ENCODE measurements at regions not wholly inside any gene's neighbourhood (a gene's known extent, or its start where the extent isn't known, plus 50 kb on each side); places are given as distances from the start of the nearest gene placed in this dataset.

DNA sequence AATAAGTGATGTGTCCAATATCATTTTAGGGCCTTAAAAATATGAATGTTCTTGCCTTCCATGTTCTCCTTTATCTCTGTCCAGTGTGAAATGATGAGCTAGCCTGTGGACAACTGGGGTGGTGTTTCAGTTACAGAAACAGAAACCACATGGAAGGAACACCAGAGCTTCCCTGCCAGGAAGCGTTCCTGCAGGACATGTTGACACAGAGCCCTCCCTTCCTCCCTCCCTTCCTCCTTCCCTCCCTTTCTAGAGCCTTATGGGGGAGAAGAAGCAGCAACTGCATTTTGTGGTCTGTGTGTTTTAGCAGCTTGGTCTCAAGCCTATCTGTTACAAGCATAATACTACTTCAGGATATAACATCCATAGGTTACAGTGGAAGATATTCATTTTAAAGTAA is 539.7 kb upstream of the NETO1 start:
- ChIA-PET CTCF (no interaction called here), POLR2A (no interaction called here)
- Mint-ChIP-seq H3K36me3 (ENCODE audit: low read depth) (no peaks in the 10 kb centered on the region), H3K27me3 (no peaks in the 10 kb centered on the region), H3K27ac (no peak overlapping the region), H3K9me3 (no peaks in the 10 kb centered on the region), H3K4me1 (no peaks in the 10 kb centered on the region), H3K4me3 (no peak overlapping the region)
- TF ChIP-seq CTCF (IDR thresholded peaks at IDR 0.05): no peak
- ATAC-seq (ENCODE audit: low read depth) (no peak), DNase-seq (no peak)
- intact Hi-C loops (cut with micrococcal nuclease): no loop called here

DNA sequence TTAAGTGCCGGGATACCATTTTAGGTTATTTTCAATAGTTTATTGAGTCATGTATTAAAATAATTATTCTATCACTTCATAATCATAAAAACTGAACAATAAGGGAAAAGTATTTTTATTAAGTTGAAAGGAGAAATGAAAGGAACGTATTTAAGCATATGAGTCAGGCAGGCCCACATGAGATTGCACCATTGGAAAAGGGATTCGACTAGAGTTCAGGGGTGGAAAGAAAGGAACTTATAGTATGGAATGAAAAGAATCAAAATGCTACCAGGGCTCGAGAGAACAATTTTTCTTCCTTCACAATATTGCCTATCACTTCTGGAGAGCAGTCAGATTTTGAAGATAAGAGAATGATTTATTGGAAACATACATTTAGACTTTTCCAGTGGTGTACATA is 516.5 kb upstream of the NETO1 start:
- H3K27me3 Mint-ChIP-seq: no peaks in the 10 kb centered on the region
- H3K36me3 Mint-ChIP-seq (ENCODE audit: low read depth): no peaks in the 10 kb centered on the region
- TF ChIP-seq CTCF (IDR thresholded peaks at IDR 0.05): no peak
- ATAC-seq (ENCODE audit: low read depth): no peak
- no peak for DNase-seq
- no peak overlapping the region for H3K4me3 Mint-ChIP-seq
- POLR2A ChIA-PET: no interaction called here
- no peaks in the 10 kb centered on the region for H3K9me3 Mint-ChIP-seq
- intact Hi-C loops (cut with micrococcal nuclease): no loop called here
- H3K27ac Mint-ChIP-seq: no peak overlapping the region
- no peaks in the 10 kb centered on the region for H3K4me1 Mint-ChIP-seq
- CTCF ChIA-PET: no interaction called here

- DNase-seq (no peak), ATAC-seq (ENCODE audit: low read depth) (no peak)
- Mint-ChIP-seq H3K4me3 (no peak overlapping the region), H3K27me3 (no peaks in the 10 kb centered on the region), H3K27ac (no peak overlapping the region), H3K4me1 (no peaks in the 10 kb centered on the region), H3K9me3 (no peaks in the 10 kb centered on the region), H3K36me3 (ENCODE audit: low read depth) (no peaks in the 10 kb centered on the region)
- no peak for TF ChIP-seq CTCF (IDR thresholded peaks at IDR 0.05)
- POLR2A ChIA-PET: no interaction called here
- intact Hi-C loops (cut with micrococcal nuclease): no loop called here
- CTCF ChIA-PET: no interaction called here
Observed at GRCh38 chr18:73381699-73382036, 513.9 kb upstream of the NETO1 start.

GRCh38 chr18:73381016-73381698 is 513.4 kb upstream of the NETO1 start:
- intact Hi-C loops (cut with micrococcal nuclease): no loop called here
- CTCF ChIA-PET: no interaction called here
- POLR2A ChIA-PET: no interaction called here
- no peaks in the 10 kb centered on the region for H3K4me1 Mint-ChIP-seq
- no peak for TF ChIP-seq CTCF (IDR thresholded peaks at IDR 0.05)
- DNase-seq (no peak), ATAC-seq (ENCODE audit: low read depth) (no peak)
- H3K27ac Mint-ChIP-seq: no peak overlapping the region
- no peaks in the 10 kb centered on the region for H3K9me3 Mint-ChIP-seq
- H3K36me3 Mint-ChIP-seq (ENCODE audit: low read depth): no peaks in the 10 kb centered on the region
- H3K27me3 Mint-ChIP-seq: no peaks in the 10 kb centered on the region
- no peak overlapping the region for H3K4me3 Mint-ChIP-seq

GRCh38 chr18:73366713-73367112 is 498.9 kb upstream of the NETO1 start:
- POLR2A ChIA-PET: no interaction called here
- CTCF ChIA-PET: no interaction called here
- intact Hi-C loops (cut with micrococcal nuclease): no loop called here
- H3K27me3 Mint-ChIP-seq: no peaks in the 10 kb centered on the region
- no peak for TF ChIP-seq CTCF (IDR thresholded peaks at IDR 0.05)
- DNase-seq (no peak), ATAC-seq (ENCODE audit: low read depth) (no peak)
- no peaks in the 10 kb centered on the region for H3K36me3 Mint-ChIP-seq (ENCODE audit: low read depth)
- H3K9me3 Mint-ChIP-seq: peaks cover 5% of the 10 kb centered on the region
- no peak overlapping the region for H3K27ac Mint-ChIP-seq
- H3K4me3 Mint-ChIP-seq: no peak overlapping the region
- H3K4me1 Mint-ChIP-seq: no peaks in the 10 kb centered on the region
